Upper lobe of left lung (tissue), 6 donors: ENCODE measurements at regions not wholly inside any gene's neighbourhood (a gene's known extent, or its start where the extent isn't known, plus 50 kb on each side); places are given as distances from the start of the nearest gene placed in this dataset.

Source experiments
- ATAC-seq, 2 donors: fragments of 200-7000 bp; cut with Tn5 transposase; one replicate each; pipeline ENCODE4 v1.9.1; 2022; ENCODE audit warnings: mild to moderate bottlenecking in 2 of 2, moderate library complexity in 2 of 2; ENCODE audit not compliant: low FRiP score in 2 of 2
- DNase-seq, 2 donors: peaks; one replicate each; pipeline ENCODE4 v3.0.0-alpha.2; 2019 to 2020
- H3K27ac ChIP-seq, 4 donors: fragments of 200-600 bp; sonication (generic); one replicate each; pipeline ENCODE4 v1.5.1; 2016 to 2019
- H3K27me3 ChIP-seq, 4 donors: fragments of 200-600 bp; sonication (generic); one replicate each; pipeline ENCODE4 v1.5.1; 2017 to 2019
- H3K36me3 ChIP-seq, 4 donors: fragments of 200-600 bp; sonication (generic); one replicate each; pipeline ENCODE4 v1.5.1; 2016 to 2019
- H3K4me1 ChIP-seq, 4 donors: fragments of 200-600 bp; sonication (generic); one replicate each; pipeline ENCODE4 v1.5.1; 2018 to 2019
- H3K4me3 ChIP-seq, 4 donors: fragments of 200-600 bp; sonication (generic); one replicate each; pipeline ENCODE4 v1.5.1; 2017 to 2019; ENCODE audit warnings: mild to moderate bottlenecking in 2 of 4, moderate library complexity in 1 of 4
- H3K9me3 ChIP-seq, 4 donors: fragments of 200-600 bp; sonication (generic); one replicate each; pipeline ENCODE4 v1.5.1; 2018 to 2019
- EP300 ChIP-seq, 4 donors: sonication (generic); formaldehyde crosslinking; IDR thresholded peaks; one replicate each; pipeline ENCODE4 v1.5.1; 2017; ENCODE audit warnings: antibody characterized with exemption in 4 of 4, control low read depth in 2 of 4
- POLR2A ChIP-seq, 4 donors: fragments of 450-650 bp; IDR thresholded peaks; one replicate each; pipeline ENCODE4 v1.5.1; 2016 to 2017; ENCODE audit warnings: antibody characterized with exemption in 4 of 4, mild to moderate bottlenecking in 2 of 4
- POLR2AphosphoS5 ChIP-seq, 2 donors: sonication (generic); formaldehyde crosslinking; IDR thresholded peaks; one replicate each; pipeline ENCODE4 v1.5.1; 2017; ENCODE audit warnings: antibody characterized with exemption in 2 of 2
- WGBS, 2 donors: methylation state at CpG; one replicate each; pipeline ENCODE4 v1.1.5; 2017 to 2018; 5-methylcytosine and 5-hydroxymethylcytosine counted together
- TF ChIP-seq, protein P1 (sequence below), 6 experiments: fragments of 450-650 bp in 4 of 6; fragments of 200-600 bp in 2 of 6; sonication (generic) in 2 of 6; IDR thresholded peaks; one replicate each; pipeline ENCODE4 v1.5.1; 2016 to 2019; ENCODE audit warnings: antibody characterized with exemption in 6 of 6
- donor health status: DM: no; HTN: no; CAD: no; lungs with moderate emphysema.
- donor health status: DM: no; HTN: yes; CAD: no; lungs with severe emphysema.

DNA sequence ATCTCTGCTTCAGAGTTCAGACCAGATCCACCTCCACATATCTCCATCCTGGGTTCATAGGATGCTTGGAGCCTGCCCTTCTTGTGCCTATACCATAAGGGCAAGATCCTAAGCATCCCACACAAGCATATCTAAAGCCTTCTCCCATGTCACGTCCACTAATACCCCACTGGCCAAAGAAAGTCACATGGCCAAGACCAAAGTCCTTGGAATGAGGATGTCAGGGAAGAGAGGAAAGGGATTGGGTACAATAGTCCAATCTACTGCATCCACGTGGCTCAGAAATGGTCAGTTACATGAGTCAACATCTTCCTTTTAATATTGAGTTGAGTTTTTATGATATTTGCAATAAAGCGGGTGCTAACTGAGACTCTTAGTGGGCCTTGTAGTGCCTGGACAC, 515.9 kb upstream of the SULF2 start:
- peaks cover 0 to 3% (median 0%) of the 10 kb centered on the region in 4 donors for H3K9me3 ChIP-seq
- ATAC-seq (no peak), DNase-seq (no peak)
- 88 to 93% methylated on average over 3 of the region's 3 CpGs for WGBS, 2 donors
- H3K27me3 ChIP-seq: no peaks in the 10 kb centered on the region
- H3K4me1 ChIP-seq: peaks cover 0 to 7% (median 4%) of the 10 kb centered on the region in 4 donors
- TF ChIP-seq POLR2AphosphoS5 (IDR thresholded peaks at IDR 0.05): no peak
- no peak for TF ChIP-seq POLR2A (IDR thresholded peaks at IDR 0.05)
- TF ChIP-seq, protein P1, sequence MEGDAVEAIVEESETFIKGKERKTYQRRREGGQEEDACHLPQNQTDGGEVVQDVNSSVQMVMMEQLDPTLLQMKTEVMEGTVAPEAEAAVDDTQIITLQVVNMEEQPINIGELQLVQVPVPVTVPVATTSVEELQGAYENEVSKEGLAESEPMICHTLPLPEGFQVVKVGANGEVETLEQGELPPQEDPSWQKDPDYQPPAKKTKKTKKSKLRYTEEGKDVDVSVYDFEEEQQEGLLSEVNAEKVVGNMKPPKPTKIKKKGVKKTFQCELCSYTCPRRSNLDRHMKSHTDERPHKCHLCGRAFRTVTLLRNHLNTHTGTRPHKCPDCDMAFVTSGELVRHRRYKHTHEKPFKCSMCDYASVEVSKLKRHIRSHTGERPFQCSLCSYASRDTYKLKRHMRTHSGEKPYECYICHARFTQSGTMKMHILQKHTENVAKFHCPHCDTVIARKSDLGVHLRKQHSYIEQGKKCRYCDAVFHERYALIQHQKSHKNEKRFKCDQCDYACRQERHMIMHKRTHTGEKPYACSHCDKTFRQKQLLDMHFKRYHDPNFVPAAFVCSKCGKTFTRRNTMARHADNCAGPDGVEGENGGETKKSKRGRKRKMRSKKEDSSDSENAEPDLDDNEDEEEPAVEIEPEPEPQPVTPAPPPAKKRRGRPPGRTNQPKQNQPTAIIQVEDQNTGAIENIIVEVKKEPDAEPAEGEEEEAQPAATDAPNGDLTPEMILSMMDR (IDR thresholded peaks at IDR 0.05): no peak
- no peak for TF ChIP-seq EP300 (IDR thresholded peaks at IDR 0.05)
- no peak overlapping the region for H3K4me3 ChIP-seq
- no peaks in the 10 kb centered on the region for H3K36me3 ChIP-seq
- H3K27ac ChIP-seq: no peak overlapping the region

DNA sequence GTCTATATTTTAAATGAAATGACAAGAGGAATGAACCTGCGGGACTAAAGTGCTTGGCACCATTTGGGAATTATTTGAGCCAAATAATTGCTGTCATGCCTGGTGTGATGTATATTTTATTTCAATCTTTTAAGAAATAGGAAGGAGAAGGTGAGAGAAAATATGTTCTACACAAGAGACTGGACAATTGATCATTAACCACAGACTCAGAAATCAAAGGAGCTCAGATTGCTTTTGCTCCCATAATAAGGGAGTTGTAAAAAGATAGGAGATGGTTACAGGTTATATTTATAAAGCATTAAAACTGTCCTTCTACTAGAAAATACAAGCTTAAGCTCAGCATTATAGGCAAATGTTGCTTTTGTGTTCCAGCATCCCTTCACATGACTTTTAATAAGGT, 515.2 kb upstream of the SULF2 start:
- H3K4me1 ChIP-seq: peaks cover 5 to 13% (median 9%) of the 10 kb centered on the region in 4 donors
- DNase-seq (no peak), ATAC-seq (no peak)
- peaks cover 0 to 3% (median 0%) of the 10 kb centered on the region in 4 donors for H3K9me3 ChIP-seq
- H3K27me3 ChIP-seq: no peaks in the 10 kb centered on the region
- whole genome bisulfite sequencing, 2 donors: 88 to 95% methylated on average over 1 of the region's 1 CpG
- no peak overlapping the region for H3K27ac ChIP-seq
- TF ChIP-seq POLR2A (IDR thresholded peaks at IDR 0.05): no peak
- TF ChIP-seq, protein P1 (IDR thresholded peaks at IDR 0.05): no peak
- no peak for TF ChIP-seq EP300 (IDR thresholded peaks at IDR 0.05)
- no peak for TF ChIP-seq POLR2AphosphoS5 (IDR thresholded peaks at IDR 0.05)
- H3K36me3 ChIP-seq: no peaks in the 10 kb centered on the region
- H3K4me3 ChIP-seq: no peak overlapping the region

DNA sequence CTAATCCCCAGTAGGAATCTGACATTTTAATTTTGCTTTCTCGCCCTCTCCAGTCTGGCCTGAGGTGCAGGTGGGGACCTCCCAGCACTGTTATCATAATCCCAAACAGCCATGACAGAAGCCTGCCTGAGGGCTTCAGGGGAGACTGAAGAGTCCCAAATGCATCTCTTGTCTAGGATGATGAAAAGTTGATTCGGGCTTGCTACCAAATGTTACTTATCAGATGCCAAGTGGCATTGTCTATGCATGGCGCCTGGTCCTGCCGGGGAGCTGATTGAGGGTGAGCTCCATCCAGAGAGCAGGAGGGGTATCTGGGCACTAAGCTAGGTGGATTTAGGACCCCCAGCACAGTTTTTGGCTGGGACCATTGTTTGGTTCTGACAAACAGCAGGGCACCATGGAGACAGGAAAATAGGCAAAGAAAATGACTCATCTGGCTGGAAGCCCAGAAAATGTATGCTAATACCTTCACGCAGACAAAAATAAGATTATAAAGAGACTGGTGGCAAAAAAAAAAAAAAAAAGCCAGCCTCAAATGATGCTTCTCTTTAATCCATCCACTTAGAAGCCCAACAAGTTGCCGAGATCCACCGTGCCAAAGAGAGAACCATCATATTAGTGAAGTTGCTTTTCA, 513.7 kb upstream of the SULF2 start:
- no peaks in the 10 kb centered on the region for H3K36me3 ChIP-seq
- H3K9me3 ChIP-seq: peaks cover 0 to 3% (median 0%) of the 10 kb centered on the region in 4 donors
- TF ChIP-seq, protein P1 (IDR thresholded peaks at IDR 0.05): no peak
- no peak for TF ChIP-seq POLR2AphosphoS5 (IDR thresholded peaks at IDR 0.05)
- TF ChIP-seq EP300 (IDR thresholded peaks at IDR 0.05): no peak
- no peak for TF ChIP-seq POLR2A (IDR thresholded peaks at IDR 0.05)
- 54 to 71% methylated on average over 7 of the region's 7 CpGs for WGBS, 2 donors
- no peak overlapping the region for H3K27ac ChIP-seq
- peaks cover 17 to 22% (median 18%) of the 10 kb centered on the region in 4 donors for H3K4me1 ChIP-seq
- DNase-seq: no peak
- no peak for ATAC-seq
- H3K4me3 ChIP-seq: no peak overlapping the region
- no peaks in the 10 kb centered on the region for H3K27me3 ChIP-seq

DNA sequence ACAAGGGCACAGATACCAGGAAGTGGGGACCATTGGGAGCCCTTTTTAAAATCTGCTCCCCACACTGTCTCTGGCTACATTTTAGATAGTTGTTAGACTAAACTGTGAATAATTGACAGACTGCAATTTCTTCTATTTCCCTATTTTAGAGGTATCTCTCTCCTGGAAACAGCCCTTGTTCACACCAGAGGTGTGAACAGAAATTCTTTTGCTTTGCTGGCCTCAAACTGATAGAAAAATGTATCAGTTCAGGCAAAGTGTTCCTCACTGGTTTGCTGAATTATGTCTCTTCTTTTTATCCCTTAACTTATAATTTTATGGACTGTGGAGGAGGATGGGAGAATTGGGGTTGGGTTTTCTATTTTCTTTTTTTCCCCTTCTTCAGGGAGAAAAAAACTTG, 513.2 kb upstream of the SULF2 start:
- Histone ChIP-seq H3K27ac (no peak overlapping the region), H3K36me3 (no peaks in the 10 kb centered on the region), H3K4me1 (peaks cover 17 to 22% (median 18%) of the 10 kb centered on the region in 4 donors), H3K27me3 (no peaks in the 10 kb centered on the region), H3K4me3 (no peak overlapping the region), H3K9me3 (peaks cover 0 to 3% (median 0%) of the 10 kb centered on the region in 4 donors)
- DNase-seq: no peak
- ATAC-seq: no peak
- TF ChIP-seq POLR2A (IDR thresholded peaks at IDR 0.05) (no peak), POLR2AphosphoS5 (IDR thresholded peaks at IDR 0.05) (no peak), EP300 (IDR thresholded peaks at IDR 0.05) (no peak)
- TF ChIP-seq, protein P1 (IDR thresholded peaks at IDR 0.05): no peak

DNA sequence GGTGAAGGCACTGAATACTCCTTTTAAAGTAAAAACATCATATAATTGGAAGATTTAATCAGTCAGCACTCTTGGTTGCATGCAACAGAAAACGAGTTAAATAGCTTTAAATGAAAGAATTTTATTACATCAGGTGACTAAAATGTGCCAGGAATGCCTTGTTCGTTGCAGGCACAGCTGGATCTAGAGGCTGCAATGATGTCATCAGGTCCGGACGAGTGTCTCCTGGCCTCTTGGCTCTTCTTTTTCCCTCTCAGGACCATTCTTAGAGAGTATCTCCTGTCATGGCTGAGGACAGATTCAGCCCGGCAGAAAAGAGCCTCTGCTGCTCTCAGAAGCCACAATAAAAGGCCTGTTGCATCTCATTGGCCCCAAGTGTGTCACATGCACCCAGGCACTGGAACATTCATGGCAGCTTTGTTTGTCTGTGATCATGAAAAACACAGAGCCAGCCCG, 510.7 kb upstream of the SULF2 start:
- H3K4me1 ChIP-seq: peaks cover 17 to 22% (median 18%) of the 10 kb centered on the region in 4 donors
- DNase-seq (no peak), ATAC-seq (peak in 1 of 2 donors; percentile 52)
- no peaks in the 10 kb centered on the region for H3K36me3 ChIP-seq
- no peak for TF ChIP-seq EP300 (IDR thresholded peaks at IDR 0.05)
- TF ChIP-seq POLR2AphosphoS5 (IDR thresholded peaks at IDR 0.05): no peak
- no peak for TF ChIP-seq POLR2A (IDR thresholded peaks at IDR 0.05)
- TF ChIP-seq, protein P1 (IDR thresholded peaks at IDR 0.05): no peak
- no peak overlapping the region for H3K4me3 ChIP-seq
- H3K9me3 ChIP-seq: peaks cover 0 to 3% (median 0%) of the 10 kb centered on the region in 4 donors
- peak overlapping the region in 1 of 4 donors; percentile 1 for H3K27ac ChIP-seq
- WGBS, 2 donors: 46 to 51% methylated on average over 5 to 6 of the region's 6 CpGs
- no peaks in the 10 kb centered on the region for H3K27me3 ChIP-seq
